Muscle layer of duodenum (tissue), 2 donors: ENCODE measurements at regions not wholly inside any gene's neighbourhood (a gene's known extent, or its start where the extent isn't known, plus 50 kb on each side); places are given as distances from the start of the nearest gene placed in this dataset.
"Not testable (repeated sequence)": the region's sequence is repeated elsewhere in the genome, so short reads cannot be mapped to it uniquely, and the experiment has no call there.

Experiments
- H3K27ac ChIP-seq: one replicate; pipeline ENCODE4 v1.7.0; 2013; ENCODE audit warnings: mild to moderate bottlenecking, low read length
- H3K27me3 ChIP-seq: one replicate; pipeline ENCODE4 v1.7.0; 2013; ENCODE audit warnings: low read depth, mild to moderate bottlenecking, control low read depth, low read length
- H3K36me3 ChIP-seq, 2 donors: one replicate each; pipeline ENCODE4 v1.7.0; 2013; ENCODE audit warnings: low read length in 2 of 2, control low read depth in 1 of 2, mild to moderate bottlenecking in 1 of 2; ENCODE audit not compliant: insufficient read depth in 2 of 2, control insufficient read depth in 1 of 2
- H3K4me1 ChIP-seq, 2 donors: one replicate each; pipeline ENCODE4 v1.7.0; 2013; ENCODE audit warnings: low read length in 2 of 2, mild to moderate bottlenecking in 2 of 2, control low read depth in 1 of 2, moderate library complexity in 1 of 2; ENCODE audit not compliant: insufficient read depth in 2 of 2, control insufficient read depth in 1 of 2
- H3K4me3 ChIP-seq, 2 donors: one replicate each; pipeline ENCODE4 v1.7.0; 2013; ENCODE audit warnings: low read length in 2 of 2, low read depth in 1 of 2, mild to moderate bottlenecking in 1 of 2
- H3K9me3 ChIP-seq, 2 donors: one replicate each; pipeline ENCODE4 v1.7.0; 2013; ENCODE audit warnings: low read length in 2 of 2, control low read depth in 1 of 2, mild to moderate bottlenecking in 1 of 2; ENCODE audit not compliant: control insufficient read depth in 1 of 2
- donor health status: healthy.

- Histone ChIP-seq H3K9me3 (peaks cover 0 to 5% of the 10 kb centered on the region in 2 donors), H3K27ac (no peak overlapping the region), H3K27me3 (no peaks in the 10 kb centered on the region), H3K4me3 (no peak overlapping the region), H3K36me3 (no peaks in the 10 kb centered on the region), H3K4me1 (no peaks in the 10 kb centered on the region)
Measured at GRCh38 chr4:137432446-137433311, 99.6 kb downstream of the PCDH18 start.

GRCh38 chr4:137430171-137430570 is 102.1 kb downstream of the PCDH18 start:
- Histone ChIP-seq H3K36me3 (no peaks in the 10 kb centered on the region), H3K27me3 (no peaks in the 10 kb centered on the region), H3K4me1 (no peaks in the 10 kb centered on the region), H3K9me3 (peaks cover 0 to 5% of the 10 kb centered on the region in 2 donors), H3K27ac (no peak overlapping the region), H3K4me3 (no peak overlapping the region)

- H3K27ac ChIP-seq: no peak overlapping the region
- H3K9me3 ChIP-seq: peaks cover 0 to 5% of the 10 kb centered on the region in 2 donors
- H3K4me3 ChIP-seq: no peak overlapping the region
- no peaks in the 10 kb centered on the region for H3K36me3 ChIP-seq
- H3K27me3 ChIP-seq: no peaks in the 10 kb centered on the region
- no peaks in the 10 kb centered on the region for H3K4me1 ChIP-seq
Measured at GRCh38 chr4:137427411-137427810, 104.9 kb downstream of the PCDH18 start.

- Histone ChIP-seq H3K4me3 (no peak overlapping the region), H3K27me3 (no peaks in the 10 kb centered on the region), H3K27ac (no peak overlapping the region), H3K9me3 (peaks cover 0 to 4% of the 10 kb centered on the region in 2 donors), H3K4me1 (no peaks in the 10 kb centered on the region), H3K36me3 (no peaks in the 10 kb centered on the region)
Measured at GRCh38 chr4:137425281-137425680, 107.0 kb downstream of the PCDH18 start.

GRCh38 chr4:137422666-137423065 is 109.6 kb downstream of the PCDH18 start:
- H3K4me3 ChIP-seq: no peak overlapping the region
- H3K27ac ChIP-seq: no peak overlapping the region
- peaks cover 0 to 2% of the 10 kb centered on the region in 2 donors for H3K9me3 ChIP-seq
- H3K4me1 ChIP-seq: no peaks in the 10 kb centered on the region
- no peaks in the 10 kb centered on the region for H3K36me3 ChIP-seq
- no peaks in the 10 kb centered on the region for H3K27me3 ChIP-seq

GRCh38 chr4:137421796-137422195 is 110.5 kb downstream of the PCDH18 start:
- Histone ChIP-seq H3K27me3 (no peaks in the 10 kb centered on the region), H3K36me3 (no peaks in the 10 kb centered on the region), H3K4me3 (no peak overlapping the region), H3K4me1 (no peaks in the 10 kb centered on the region), H3K27ac (no peak overlapping the region), H3K9me3 (peaks cover 0 to 2% of the 10 kb centered on the region in 2 donors)

GRCh38 chr4:137420901-137421396 is 111.3 kb downstream of the PCDH18 start:
- Histone ChIP-seq H3K4me1 (no peaks in the 10 kb centered on the region), H3K4me3 (no peak overlapping the region), H3K9me3 (peaks cover 0 to 2% of the 10 kb centered on the region in 2 donors), H3K27ac (no peak overlapping the region), H3K27me3 (no peaks in the 10 kb centered on the region), H3K36me3 (no peaks in the 10 kb centered on the region)

GRCh38 chr4:137417676-137418075 is 114.6 kb downstream of the PCDH18 start:
- H3K9me3 ChIP-seq: peaks cover 0 to 2% of the 10 kb centered on the region in 2 donors
- H3K4me3 ChIP-seq: no peak overlapping the region
- H3K4me1 ChIP-seq: no peaks in the 10 kb centered on the region
- H3K27ac ChIP-seq: no peak overlapping the region
- no peaks in the 10 kb centered on the region for H3K27me3 ChIP-seq
- H3K36me3 ChIP-seq: no peaks in the 10 kb centered on the region

- H3K36me3 ChIP-seq: no peaks in the 10 kb centered on the region
- H3K4me3 ChIP-seq: no peak overlapping the region
- no peak overlapping the region for H3K27ac ChIP-seq
- H3K4me1 ChIP-seq: no peaks in the 10 kb centered on the region
- no peaks in the 10 kb centered on the region for H3K27me3 ChIP-seq
- H3K9me3 ChIP-seq: no peaks in the 10 kb centered on the region
Measured at GRCh38 chr4:137414802-137415201, 117.5 kb downstream of the PCDH18 start.

- H3K9me3 ChIP-seq: no peaks in the 10 kb centered on the region
- H3K27me3 ChIP-seq: no peaks in the 10 kb centered on the region
- H3K36me3 ChIP-seq: no peaks in the 10 kb centered on the region
- H3K4me3 ChIP-seq: no peak overlapping the region
- H3K4me1 ChIP-seq: no peaks in the 10 kb centered on the region
- no peak overlapping the region for H3K27ac ChIP-seq
Measured at GRCh38 chr4:137408527-137409177, 123.6 kb downstream of the PCDH18 start.

GRCh38 chr4:137405833-137406232 is 126.5 kb downstream of the PCDH18 start:
- H3K4me1 ChIP-seq, H3K36me3 ChIP-seq, H3K27me3 ChIP-seq, H3K4me3 ChIP-seq, H3K27ac ChIP-seq, H3K9me3 ChIP-seq: not testable (repeated sequence)
